GM03348 (cell line): ENCODE measurements at regions not wholly inside any gene's neighbourhood (a gene's known extent, or its start where the extent isn't known, plus 50 kb on each side); places are given as distances from the start of the nearest gene placed in this dataset.
A peak's percentile ranks its signal among the peaks of the same experiment; 100 is the strongest.

Experiments used
- DNase-seq: peaks from one replicate; pipeline ENCODE4 v3.0.0; 2012; ENCODE audit warnings: low spot score

GRCh38 chr6:165753506-165753905 lies 90.5 kb upstream of the PDE10A start:
- DNase-seq: no peak

GRCh38 chr6:165752451-165752850 lies 89.4 kb upstream of the PDE10A start:
- DNase-seq: no peak

- no peak for DNase-seq
Measured at GRCh38 chr6:165751486-165751885, 88.4 kb upstream of the PDE10A start.

- DNase-seq: no peak
Measured at GRCh38 chr6:165749163-165749562, 86.1 kb upstream of the PDE10A start.

GRCh38 chr6:165748390-165748789 lies 85.3 kb upstream of the PDE10A start:
- no peak for DNase-seq

- no peak for DNase-seq
Measured at GRCh38 chr6:165747963-165748362, 84.9 kb upstream of the PDE10A start.

- DNase-seq: no peak
Measured at GRCh38 chr6:165746331-165746730, 83.3 kb upstream of the PDE10A start.

- DNase-seq: no peak
Measured at GRCh38 chr6:165745492-165745891, 82.5 kb upstream of the PDE10A start.

- no peak for DNase-seq
Measured at GRCh38 chr6:165744555-165745228, 81.7 kb upstream of the PDE10A start.

- DNase-seq: no peak
Measured at GRCh38 chr6:165743366-165743898, 80.4 kb upstream of the PDE10A start.

GRCh38 chr6:165742047-165742446 lies 79.0 kb upstream of the PDE10A start:
- DNase-seq: no peak

- no peak for DNase-seq
Measured at GRCh38 chr6:165737396-165737795, 74.4 kb upstream of the PDE10A start.

- no peak for DNase-seq
Measured at GRCh38 chr6:165735065-165735464, 72.0 kb upstream of the PDE10A start.

GRCh38 chr6:165733489-165733791 lies 70.4 kb upstream of the PDE10A start:
- no peak for DNase-seq

- no peak for DNase-seq
Measured at GRCh38 chr6:165732696-165733488, 69.9 kb upstream of the PDE10A start.

- DNase-seq: peak; percentile 63
Measured at GRCh38 chr6:165729307-165729936, 66.4 kb upstream of the PDE10A start.

- DNase-seq: no peak
Measured at GRCh38 chr6:165728216-165728615, 65.2 kb upstream of the PDE10A start.

- no peak for DNase-seq
Measured at GRCh38 chr6:165726965-165727381, 63.9 kb upstream of the PDE10A start.

- no peak for DNase-seq
Measured at GRCh38 chr6:165726290-165726875, 63.3 kb upstream of the PDE10A start.

- DNase-seq: no peak
Measured at GRCh38 chr6:165725201-165725600, 62.2 kb upstream of the PDE10A start.

GRCh38 chr6:165723326-165723725 lies 60.3 kb upstream of the PDE10A start:
- no peak for DNase-seq

GRCh38 chr6:165722022-165722421 lies 59.0 kb upstream of the PDE10A start:
- DNase-seq: no peak

- no peak for DNase-seq
Measured at GRCh38 chr6:165721356-165721755, 58.3 kb upstream of the PDE10A start.
